T-helper 2 cell treated with Interferon-gamma antibody and Interleukin-4, amounts not matched to agents 5 μg/mL and 100 μg/mL, for 36 hours (primary cell): ENCODE measurements at regions not wholly inside any gene's neighbourhood (a gene's known extent, or its start where the extent isn't known, plus 50 kb on each side); places are given as distances from the start of the nearest gene placed in this dataset.

Experiments
- DNase-seq: peaks from one replicate; pipeline ENCODE4 v3.0.0; 2021; ENCODE audit warnings: low spot score
- H3K27ac Mint-ChIP-seq: one replicate; pipeline ENCODE4 v1.8.0; 2021; ENCODE audit warnings: mild to moderate bottlenecking, mixed read lengths
- H3K27me3 Mint-ChIP-seq: one replicate; pipeline ENCODE4 v1.8.0; 2021; ENCODE audit warnings: low read depth, mixed read lengths
- H3K36me3 Mint-ChIP-seq: one replicate; pipeline ENCODE4 v1.8.0; 2021; ENCODE audit warnings: low read depth, mixed read lengths
- H3K4me1 Mint-ChIP-seq: one replicate; pipeline ENCODE4 v1.8.0; 2021; ENCODE audit warnings: low read depth, mixed read lengths
- H3K4me3 Mint-ChIP-seq: one replicate; pipeline ENCODE4 v1.8.0; 2022; ENCODE audit warnings: mild to moderate bottlenecking, moderate library complexity, mixed read lengths
- H3K9me3 Mint-ChIP-seq: one replicate; pipeline ENCODE4 v1.8.0; 2021; ENCODE audit warnings: mixed read lengths

DNA sequence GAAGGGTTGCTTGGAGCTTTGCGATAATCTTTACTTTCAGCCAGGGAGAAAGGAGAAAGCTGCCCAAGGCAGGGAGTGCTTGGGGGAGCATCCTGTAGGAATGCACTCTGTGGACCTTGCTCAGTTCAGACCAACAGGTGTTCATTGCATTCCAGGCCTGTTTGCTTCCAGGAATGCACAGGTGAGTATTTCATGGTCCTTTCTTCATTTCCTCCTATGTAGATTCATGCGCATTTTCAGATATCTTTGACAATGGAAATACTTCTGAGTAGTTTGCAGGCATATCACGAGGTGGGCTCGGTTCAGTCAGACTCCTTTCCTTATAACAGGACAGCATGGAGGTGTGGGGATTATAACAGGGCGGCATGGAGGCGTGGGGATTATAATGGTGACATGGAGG, 254.8 kb downstream of the FGF9 start:
- Mint-ChIP-seq H3K27me3 (no peaks in the 10 kb centered on the region), H3K9me3 (no peaks in the 10 kb centered on the region), H3K4me1 (no peaks in the 10 kb centered on the region), H3K4me3 (no peak overlapping the region), H3K36me3 (no peaks in the 10 kb centered on the region), H3K27ac (no peak overlapping the region)
- no peak for DNase-seq

DNA sequence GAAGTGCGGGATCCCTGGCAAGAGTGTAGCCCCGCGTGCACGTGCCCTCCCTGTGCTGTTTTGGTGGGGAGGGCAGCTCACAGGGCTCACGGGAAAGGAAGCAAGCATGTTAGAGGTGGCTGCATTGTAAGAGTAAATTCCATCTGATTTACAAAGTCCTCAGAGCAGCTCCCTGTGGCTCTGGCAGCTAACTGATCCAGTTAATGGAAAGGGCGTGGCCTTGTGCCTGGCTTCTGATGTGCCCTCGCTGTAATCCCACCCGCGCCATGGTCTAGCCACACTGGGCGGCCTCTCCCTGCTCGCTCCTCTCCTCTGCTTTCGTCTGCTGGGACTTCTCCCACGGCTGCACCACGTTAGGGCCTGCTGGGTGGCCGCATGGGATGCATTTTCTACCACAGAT, 258.5 kb downstream of the FGF9 start:
- no peak overlapping the region for H3K27ac Mint-ChIP-seq
- no peaks in the 10 kb centered on the region for H3K27me3 Mint-ChIP-seq
- H3K36me3 Mint-ChIP-seq: no peaks in the 10 kb centered on the region
- no peak overlapping the region for H3K4me3 Mint-ChIP-seq
- no peaks in the 10 kb centered on the region for H3K4me1 Mint-ChIP-seq
- H3K9me3 Mint-ChIP-seq: no peaks in the 10 kb centered on the region
- no peak for DNase-seq

DNA sequence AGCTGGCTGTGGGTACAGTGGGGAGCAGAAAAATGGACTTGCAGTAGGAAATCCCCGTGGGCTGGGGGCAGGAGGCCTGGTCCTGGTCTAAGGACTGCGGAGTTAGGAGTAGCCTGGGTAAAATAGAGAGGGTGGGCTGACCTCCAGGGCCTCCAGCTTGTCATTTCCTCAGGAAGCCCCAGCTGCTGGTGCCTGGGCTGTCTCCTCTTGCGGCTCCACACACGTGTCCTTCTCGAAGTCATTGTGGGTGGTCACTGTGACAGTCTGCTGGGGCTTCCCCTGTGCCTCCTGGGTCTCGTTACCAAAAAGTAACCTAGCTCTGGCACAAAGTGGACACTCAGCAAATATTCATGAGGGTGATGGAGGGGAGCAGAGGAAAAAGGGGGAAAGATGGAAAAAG, 259.7 kb downstream of the FGF9 start:
- H3K27me3 Mint-ChIP-seq: no peaks in the 10 kb centered on the region
- no peak overlapping the region for H3K27ac Mint-ChIP-seq

GRCh38 chr13:21932578-21932977, 261.7 kb downstream of the FGF9 start:
- Mint-ChIP-seq H3K36me3 (no peaks in the 10 kb centered on the region), H3K4me1 (no peaks in the 10 kb centered on the region), H3K4me3 (no peak overlapping the region), H3K9me3 (no peaks in the 10 kb centered on the region), H3K27ac (no peak overlapping the region), H3K27me3 (no peaks in the 10 kb centered on the region)
- DNase-seq: no peak

More for the DNA sequence above, 259.7 kb downstream of the FGF9 start:
- Mint-ChIP-seq H3K36me3 (no peaks in the 10 kb centered on the region), H3K9me3 (no peaks in the 10 kb centered on the region), H3K4me1 (no peaks in the 10 kb centered on the region), H3K4me3 (no peak overlapping the region)
- no peak for DNase-seq

DNA sequence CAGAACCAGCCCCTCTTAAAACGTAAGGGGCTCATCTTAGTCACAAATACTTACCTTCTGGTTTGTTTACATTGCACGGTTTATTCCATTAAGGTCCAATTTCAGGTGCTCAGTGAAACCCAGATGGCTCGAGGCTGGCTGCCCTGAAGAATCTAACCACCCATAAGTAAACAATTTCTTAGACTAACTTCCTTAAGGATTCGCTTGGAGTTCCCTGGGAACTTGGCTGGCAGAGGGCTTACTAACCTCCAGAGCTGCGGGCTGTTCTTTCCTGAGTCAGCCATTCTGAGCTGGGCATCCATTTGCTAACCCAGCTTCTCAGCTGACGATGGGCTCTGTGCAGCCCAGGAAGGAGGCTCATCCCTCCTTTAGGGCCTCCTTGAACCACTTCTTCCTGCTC, 262.1 kb downstream of the FGF9 start:
- no peaks in the 10 kb centered on the region for H3K36me3 Mint-ChIP-seq
- no peak for DNase-seq
- H3K4me1 Mint-ChIP-seq: no peaks in the 10 kb centered on the region
- H3K27ac Mint-ChIP-seq: no peak overlapping the region
- H3K9me3 Mint-ChIP-seq: no peaks in the 10 kb centered on the region
- no peak overlapping the region for H3K4me3 Mint-ChIP-seq
- H3K27me3 Mint-ChIP-seq: no peaks in the 10 kb centered on the region

- Mint-ChIP-seq H3K27me3 (no peaks in the 10 kb centered on the region), H3K27ac (no peak overlapping the region), H3K4me3 (no peak overlapping the region), H3K36me3 (no peaks in the 10 kb centered on the region), H3K9me3 (no peaks in the 10 kb centered on the region), H3K4me1 (no peaks in the 10 kb centered on the region)
- no peak for DNase-seq
Measured at GRCh38 chr13:21934284-21934683, 263.4 kb downstream of the FGF9 start.

- H3K27me3 Mint-ChIP-seq: no peaks in the 10 kb centered on the region
- DNase-seq: no peak
- peaks cover 3% of the 10 kb centered on the region for H3K9me3 Mint-ChIP-seq
- H3K27ac Mint-ChIP-seq: no peak overlapping the region
- no peaks in the 10 kb centered on the region for H3K4me1 Mint-ChIP-seq
- H3K36me3 Mint-ChIP-seq: no peaks in the 10 kb centered on the region
- H3K4me3 Mint-ChIP-seq: no peak overlapping the region
Measured at GRCh38 chr13:21936674-21937073, 265.8 kb downstream of the FGF9 start.

GRCh38 chr13:21938168-21938567, 267.3 kb downstream of the FGF9 start:
- H3K4me3 Mint-ChIP-seq: no peak overlapping the region
- H3K27me3 Mint-ChIP-seq: no peaks in the 10 kb centered on the region
- no peak overlapping the region for H3K27ac Mint-ChIP-seq
- DNase-seq: no peak
- H3K4me1 Mint-ChIP-seq: no peaks in the 10 kb centered on the region
- no peaks in the 10 kb centered on the region for H3K36me3 Mint-ChIP-seq
- peaks cover 3% of the 10 kb centered on the region for H3K9me3 Mint-ChIP-seq

DNA sequence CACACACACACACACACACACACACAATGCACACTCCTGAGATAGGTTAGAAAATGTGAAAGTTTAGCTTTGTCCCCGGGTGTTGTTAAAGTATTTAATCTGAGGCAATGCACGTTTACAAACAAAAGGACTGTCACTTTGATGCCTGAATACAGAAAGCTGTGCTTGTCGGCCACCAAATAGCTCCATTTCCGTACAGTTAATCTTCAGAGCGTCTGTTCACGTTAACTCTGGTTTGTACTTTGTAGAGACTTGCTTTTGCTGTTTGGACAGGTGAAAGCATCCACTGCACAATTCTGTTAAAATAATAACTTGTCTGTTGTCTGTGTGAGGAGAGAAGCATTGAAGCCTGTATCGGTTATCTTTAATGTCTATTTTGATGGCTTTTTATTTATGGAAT, 267.8 kb downstream of the FGF9 start:
- no peak overlapping the region for H3K4me3 Mint-ChIP-seq
- no peak for DNase-seq
- no peaks in the 10 kb centered on the region for H3K36me3 Mint-ChIP-seq

GRCh38 chr13:21942061-21942460, 271.2 kb downstream of the FGF9 start:
- no peak overlapping the region for H3K4me3 Mint-ChIP-seq
- peaks cover 27% of the 10 kb centered on the region for H3K9me3 Mint-ChIP-seq
- DNase-seq: no peak
- H3K36me3 Mint-ChIP-seq: no peaks in the 10 kb centered on the region
- no peaks in the 10 kb centered on the region for H3K4me1 Mint-ChIP-seq
- no peaks in the 10 kb centered on the region for H3K27me3 Mint-ChIP-seq
- H3K27ac Mint-ChIP-seq: no peak overlapping the region

More for the DNA sequence above, 267.8 kb downstream of the FGF9 start:
- H3K27me3 Mint-ChIP-seq: no peaks in the 10 kb centered on the region
- peaks cover 3% of the 10 kb centered on the region for H3K9me3 Mint-ChIP-seq
- no peaks in the 10 kb centered on the region for H3K4me1 Mint-ChIP-seq
- H3K27ac Mint-ChIP-seq: no peak overlapping the region

- Mint-ChIP-seq H3K4me3 (no peak overlapping the region), H3K27me3 (no peaks in the 10 kb centered on the region), H3K4me1 (no peaks in the 10 kb centered on the region), H3K27ac (no peak overlapping the region), H3K36me3 (no peaks in the 10 kb centered on the region), H3K9me3 (peaks cover 28% of the 10 kb centered on the region)
- DNase-seq: no peak
Measured at GRCh38 chr13:21944610-21945009, 273.7 kb downstream of the FGF9 start.

DNA sequence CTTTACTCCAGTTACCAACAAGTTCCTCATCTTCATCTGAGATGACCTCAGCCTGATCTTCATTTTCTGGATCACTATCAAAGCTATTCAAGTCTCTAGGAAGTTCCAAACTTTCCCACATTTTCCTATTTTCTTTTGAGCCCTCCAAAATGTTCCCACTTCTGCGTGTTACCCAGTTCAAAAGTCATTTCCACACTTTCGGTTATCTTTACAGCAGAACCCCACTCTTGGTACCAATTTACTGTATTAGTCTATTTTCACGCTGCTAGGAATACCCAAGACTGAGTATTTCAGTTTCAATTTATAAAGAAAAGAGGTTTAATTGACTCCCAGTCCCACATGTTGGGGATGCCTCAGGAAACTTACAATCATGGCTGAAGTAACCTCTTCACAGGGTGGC, 274.3 kb downstream of the FGF9 start:
- Mint-ChIP-seq H3K4me1 (no peaks in the 10 kb centered on the region), H3K36me3 (no peaks in the 10 kb centered on the region), H3K27ac (no peak overlapping the region), H3K9me3 (peaks cover 28% of the 10 kb centered on the region), H3K27me3 (no peaks in the 10 kb centered on the region), H3K4me3 (no peak overlapping the region)
- no peak for DNase-seq

DNA sequence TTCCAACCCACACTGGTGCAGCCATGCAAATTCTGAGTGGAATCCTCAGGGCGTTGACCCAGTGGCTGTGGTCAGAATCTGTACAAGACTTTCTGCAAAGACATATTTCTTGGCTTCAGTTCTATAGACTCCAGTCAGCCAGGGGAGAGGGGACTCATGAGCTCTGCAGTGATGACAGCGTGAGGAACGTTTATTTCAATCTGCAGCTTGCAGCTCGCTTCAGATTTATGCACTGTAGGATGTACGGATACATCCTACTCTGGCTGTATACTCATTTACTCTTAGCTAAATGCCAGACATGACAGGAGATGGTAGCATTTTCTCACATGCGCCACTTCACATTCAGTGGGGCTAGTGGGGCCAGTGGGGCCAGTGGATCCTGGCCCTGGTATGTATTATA, 276.1 kb downstream of the FGF9 start:
- no peak for DNase-seq
- Mint-ChIP-seq H3K4me1 (no peaks in the 10 kb centered on the region), H3K9me3 (peaks cover 25% of the 10 kb centered on the region), H3K27ac (no peak overlapping the region), H3K4me3 (no peak overlapping the region), H3K36me3 (no peaks in the 10 kb centered on the region), H3K27me3 (no peaks in the 10 kb centered on the region)

GRCh38 chr13:21948769-21949474, 278.0 kb downstream of the FGF9 start:
- Mint-ChIP-seq H3K27me3 (no peaks in the 10 kb centered on the region), H3K4me3 (no peak overlapping the region), H3K27ac (no peak overlapping the region), H3K36me3 (no peaks in the 10 kb centered on the region), H3K4me1 (no peaks in the 10 kb centered on the region), H3K9me3 (peaks cover 25% of the 10 kb centered on the region)
- DNase-seq: no peak

GRCh38 chr13:21949818-21950429, 279.1 kb downstream of the FGF9 start:
- Mint-ChIP-seq H3K4me1 (no peaks in the 10 kb centered on the region), H3K4me3 (no peak overlapping the region), H3K36me3 (no peaks in the 10 kb centered on the region), H3K27me3 (no peaks in the 10 kb centered on the region), H3K9me3 (peaks cover 17% of the 10 kb centered on the region), H3K27ac (no peak overlapping the region)
- no peak for DNase-seq
